NB4 (cell line): ENCODE measurements at regions not wholly inside any gene's neighbourhood (a gene's known extent, or its start where the extent isn't known, plus 50 kb on each side); places are given as distances from the start of the nearest gene placed in this dataset.

Experiments
- DNase-seq: peaks from one replicate; pipeline ENCODE4 v3.0.0; 2010; ENCODE audit warnings: low read depth
- H3K4me3 ChIP-seq: one replicate; pipeline ENCODE4 v1.5.1; 2011; ENCODE audit warnings: mild to moderate bottlenecking, low read depth, low read length, moderate library complexity
- CTCF ChIP-seq: IDR thresholded peaks from one replicate; pipeline ENCODE4 v1.5.1; 2012; ENCODE audit warnings: low read depth, low read length
- MAX ChIP-seq: IDR thresholded peaks from 2 replicates; pipeline ENCODE4 v1.6.1; 2011; ENCODE audit warnings: low read depth, low read length
- MYC ChIP-seq: IDR thresholded peaks from 2 replicates; pipeline ENCODE4 v1.6.1; 2011; ENCODE audit warnings: low read depth, low read length
- POLR2A ChIP-seq: IDR thresholded peaks from 2 replicates; pipeline ENCODE4 v1.6.1; 2011; ENCODE audit warnings: mild to moderate bottlenecking; ENCODE audit not compliant: insufficient read length; ENCODE audit errors: extremely low read depth

GRCh38 chr4:174099712-174100111 lies 183.8 kb downstream of the FBXO8 start:
- DNase-seq: no peak
- no peak for TF ChIP-seq CTCF
- no peak for TF ChIP-seq MYC
- TF ChIP-seq MAX: no peak
- TF ChIP-seq POLR2A: no peak
- no peak overlapping the region for H3K4me3 ChIP-seq

- no peak for DNase-seq
- no peak overlapping the region for H3K4me3 ChIP-seq
- TF ChIP-seq CTCF: no peak
- no peak for TF ChIP-seq MAX
- no peak for TF ChIP-seq POLR2A
- no peak for TF ChIP-seq MYC
These were observed 186.5 kb downstream of the FBXO8 start for GRCh38 chr4:174096999-174097398.

- DNase-seq: no peak
- TF ChIP-seq POLR2A (no peak), MYC (no peak), CTCF (no peak), MAX (no peak)
- no peak overlapping the region for H3K4me3 ChIP-seq
These were observed 187.0 kb downstream of the FBXO8 start for GRCh38 chr4:174096456-174096855.

- no peak for TF ChIP-seq CTCF
- no peak for TF ChIP-seq POLR2A
- no peak for TF ChIP-seq MAX
- no peak for TF ChIP-seq MYC
- no peak overlapping the region for H3K4me3 ChIP-seq
- DNase-seq: no peak
These were observed 192.3 kb downstream of the FBXO8 start for GRCh38 chr4:174091130-174091529.

- DNase-seq: no peak
- H3K4me3 ChIP-seq: no peak overlapping the region
- TF ChIP-seq MYC: no peak
- no peak for TF ChIP-seq CTCF
- no peak for TF ChIP-seq MAX
- TF ChIP-seq POLR2A: no peak
These were observed 193.8 kb downstream of the FBXO8 start for GRCh38 chr4:174089711-174090110.

GRCh38 chr4:174088795-174089194 lies 194.7 kb downstream of the FBXO8 start:
- no peak for DNase-seq
- H3K4me3 ChIP-seq: no peak overlapping the region
- TF ChIP-seq MYC (no peak), MAX (no peak)
